Activated CD4-positive, alpha-beta T cell treated with anti-CD3 and anti-CD28 coated beads, Interleukin-10, Interleukin-2, amounts not matched to agents 100 ng/mL and 50 ng/mL, durations not matched to agents 16 hours and 8 hours (primary cell): ENCODE measurements at regions not wholly inside any gene's neighbourhood (a gene's known extent, or its start where the extent isn't known, plus 50 kb on each side); places are given as distances from the start of the nearest gene placed in this dataset.

Experiments
- DNase-seq: peaks from one replicate; pipeline ENCODE4 v3.0.0-alpha.2; 2020

DNA sequence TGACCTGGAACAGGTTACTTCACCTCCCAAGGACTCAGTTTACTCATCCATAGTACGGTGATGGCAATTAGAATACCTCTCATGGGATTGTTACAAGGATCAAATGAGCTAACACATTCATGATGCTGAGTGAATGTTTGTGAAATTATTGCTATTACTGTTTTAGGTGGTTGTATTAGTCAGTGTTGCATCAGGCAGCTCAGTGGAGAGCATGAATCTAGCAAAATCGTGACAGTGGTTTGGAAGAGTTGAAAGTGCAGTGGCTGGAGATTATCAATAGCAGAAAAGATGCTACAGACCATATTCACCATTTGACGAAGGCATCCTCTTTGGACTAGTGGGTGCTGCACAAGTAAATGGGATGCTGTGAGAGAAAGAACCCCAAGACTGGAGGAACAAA lies 50.4 kb upstream of the CTNNBL1 start:
- peak; percentile 89 for DNase-seq

DNA sequence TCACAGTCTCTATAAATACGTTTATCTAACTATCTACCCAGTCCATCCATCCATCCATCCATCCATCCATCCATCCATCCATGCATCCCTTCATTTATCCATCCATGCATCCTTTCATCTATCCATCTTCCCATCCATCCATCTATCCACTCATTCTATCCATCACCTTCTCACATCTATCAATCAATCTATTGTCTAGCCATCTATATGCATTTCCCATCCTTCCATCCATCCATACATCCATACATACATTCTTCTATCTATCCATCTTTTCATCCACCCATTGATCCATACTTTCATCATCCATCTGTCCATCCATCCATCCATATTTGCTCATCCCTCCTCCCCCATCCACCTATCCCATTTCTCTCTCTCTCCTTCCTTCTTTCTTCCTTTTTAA lies 51.6 kb upstream of the CTNNBL1 start:
- DNase-seq = no peak

DNA sequence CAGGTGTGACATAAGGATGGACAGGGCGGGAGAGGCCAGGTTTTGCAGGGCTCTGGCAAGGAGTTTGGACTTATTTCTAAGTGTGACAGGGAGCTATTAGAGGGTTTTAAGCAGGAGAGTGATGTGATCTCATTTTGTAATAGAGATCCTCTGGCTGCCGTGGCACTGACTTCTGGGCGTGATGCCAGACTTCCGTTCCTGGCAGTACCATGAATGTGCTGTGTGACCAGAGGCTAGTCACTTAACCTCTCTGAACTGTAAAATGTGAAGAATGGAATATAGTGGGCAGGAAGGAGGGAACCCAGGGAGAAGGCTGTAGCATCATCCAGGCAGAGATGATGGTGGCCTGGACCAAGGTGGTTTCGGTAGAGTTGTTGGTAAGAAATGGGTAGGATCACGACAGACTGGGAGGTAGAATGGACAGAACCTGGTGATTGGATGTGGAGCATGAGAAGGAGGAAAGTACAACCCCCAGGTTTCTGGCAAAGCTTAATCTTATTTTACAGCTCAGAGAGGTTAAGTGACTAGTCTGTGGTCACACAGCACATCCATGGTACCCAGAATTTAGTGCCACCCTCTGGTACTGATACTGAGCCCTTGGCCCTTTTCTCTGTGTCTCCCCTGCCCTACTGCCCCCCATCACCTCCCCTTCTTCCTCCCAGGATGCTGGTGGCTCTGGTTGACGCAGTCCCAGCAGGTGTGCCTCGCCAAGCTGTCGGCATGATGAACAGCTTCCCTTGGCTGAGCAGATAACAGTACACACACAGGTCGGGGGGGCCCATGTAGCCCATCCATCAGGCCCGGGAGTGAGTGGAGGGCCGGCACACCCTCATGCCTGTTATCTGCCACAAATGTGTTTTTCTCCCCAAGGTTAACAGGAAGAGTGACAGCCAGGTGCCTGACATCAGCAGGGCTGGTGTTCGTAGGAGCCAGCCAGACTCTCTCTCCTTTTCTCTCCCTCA lies 52.9 kb upstream of the CTNNBL1 start:
- DNase-seq = no peak

DNA sequence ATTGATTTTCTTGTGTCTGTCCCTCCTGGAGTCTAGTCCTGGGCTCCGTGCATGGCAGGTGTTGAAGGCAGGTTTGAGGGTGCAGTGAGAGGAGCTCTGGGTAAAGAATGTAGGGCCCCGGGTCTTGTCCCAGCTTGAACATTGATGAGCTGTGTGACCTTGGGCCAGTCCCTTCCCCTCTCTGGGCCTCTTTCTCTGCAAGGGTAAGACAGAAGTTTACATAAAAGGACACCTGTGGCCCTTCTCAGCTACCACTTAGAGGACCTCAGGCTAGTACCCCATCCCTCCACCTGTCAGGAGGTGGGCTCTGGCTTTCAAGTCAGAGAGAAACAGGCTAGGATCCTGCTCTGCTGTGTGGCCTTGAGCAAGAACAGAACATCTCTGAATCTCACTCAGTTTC lies 55.3 kb upstream of the CTNNBL1 start:
- no peak for DNase-seq

- no peak for DNase-seq
These were observed 56.9 kb upstream of the CTNNBL1 start for GRCh38 chr20:37636977-37637376.

GRCh38 chr20:37636212-37636975 lies 57.4 kb upstream of the CTNNBL1 start:
- DNase-seq = no peak

- DNase-seq = no peak
These were observed 62.8 kb upstream of the CTNNBL1 start for GRCh38 chr20:37630993-37631392.

DNA sequence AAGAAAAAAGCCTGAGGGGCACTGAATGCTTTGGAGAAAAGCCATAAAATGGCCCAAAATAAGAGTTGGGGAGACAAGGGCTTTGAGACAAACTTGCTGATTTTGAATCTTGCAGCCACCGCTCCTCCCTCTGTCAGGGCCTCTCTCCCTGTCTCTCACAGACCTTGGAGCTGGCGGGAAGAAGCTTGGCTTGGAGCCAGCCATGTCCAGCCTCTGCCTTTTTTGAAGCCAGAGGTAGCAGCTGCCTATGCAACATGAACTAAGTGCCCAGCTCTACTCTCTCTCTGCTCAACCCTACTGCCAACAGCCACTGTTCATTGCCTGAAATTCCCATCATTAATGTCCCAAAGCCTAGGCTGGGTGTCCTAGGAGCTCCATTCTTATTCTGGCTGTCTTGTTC lies 63.7 kb upstream of the CTNNBL1 start:
- DNase-seq = no peak

DNA sequence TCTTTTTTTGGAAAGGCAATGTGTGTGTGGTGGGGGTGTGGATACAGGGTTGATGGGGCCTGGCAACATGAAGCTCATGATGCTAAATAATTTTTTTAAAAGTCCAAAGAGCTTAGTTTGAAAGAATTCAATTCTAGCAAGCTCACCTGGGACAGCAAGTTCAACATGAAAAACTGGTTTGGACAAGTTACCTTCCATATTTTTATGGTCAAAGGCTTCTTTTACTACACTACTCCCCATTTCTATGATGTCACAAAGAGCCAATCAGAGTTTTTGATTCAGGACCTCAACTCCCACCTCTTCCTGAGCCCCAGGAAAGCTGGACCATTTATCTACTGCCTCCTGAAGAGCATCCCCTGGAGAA lies 66.1 kb upstream of the CTNNBL1 start:
- no peak for DNase-seq

DNA sequence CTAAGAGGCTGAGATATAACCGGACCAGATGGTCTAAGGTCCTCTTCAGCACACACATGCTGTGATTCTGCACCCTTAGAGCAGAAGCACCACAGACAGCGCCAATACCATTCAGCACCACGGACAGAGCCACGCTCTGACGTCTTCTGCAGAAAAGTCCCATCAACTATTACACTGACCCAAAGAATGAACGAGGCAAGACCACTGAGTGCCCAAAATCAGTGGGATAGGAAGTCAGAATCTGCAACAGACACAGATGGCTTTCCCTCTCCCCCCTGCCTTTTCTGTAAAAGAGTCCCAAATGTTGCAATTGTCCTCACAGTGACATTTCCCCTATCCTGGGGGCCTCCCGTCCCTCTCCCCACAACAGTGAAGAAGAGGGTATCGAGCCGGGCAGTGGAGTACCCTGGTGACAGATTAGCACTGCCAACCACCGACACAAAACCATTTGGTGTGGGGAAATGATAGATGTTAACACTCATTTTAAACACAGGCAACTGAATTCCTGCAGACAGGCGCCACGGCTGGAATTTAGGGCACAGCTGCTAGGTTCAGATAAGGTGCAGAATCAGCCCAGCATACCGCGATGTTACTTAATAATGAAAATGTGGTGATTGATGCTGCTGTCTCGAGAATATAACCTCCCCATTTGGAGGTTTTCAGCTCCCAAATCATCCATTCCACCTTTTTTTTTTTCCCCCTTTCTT lies 66.6 kb upstream of the CTNNBL1 start:
- peak; percentile 41 for DNase-seq

GRCh38 chr20:37624963-37625362 lies 68.9 kb upstream of the CTNNBL1 start:
- no peak for DNase-seq

GRCh38 chr20:37622728-37623127 lies 71.1 kb upstream of the CTNNBL1 start:
- no peak for DNase-seq

- DNase-seq = no peak
These were observed 74.3 kb upstream of the CTNNBL1 start for GRCh38 chr20:37619496-37619895.

DNA sequence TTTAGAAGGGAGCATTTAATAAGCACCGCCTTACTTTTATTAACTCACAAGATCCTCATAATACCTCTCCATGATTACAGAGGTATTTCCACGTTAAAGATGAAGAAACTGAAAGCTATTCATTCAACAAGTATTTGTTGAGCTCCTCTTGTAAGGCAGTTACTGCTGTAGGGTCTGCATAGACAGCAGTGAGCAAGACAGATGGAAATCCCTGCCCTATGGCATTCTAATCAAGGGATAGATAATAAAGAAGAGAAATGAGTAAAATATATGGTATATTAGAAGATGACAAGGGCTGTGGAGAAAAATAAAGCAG lies 77.8 kb upstream of the CTNNBL1 start:
- DNase-seq = no peak

DNA sequence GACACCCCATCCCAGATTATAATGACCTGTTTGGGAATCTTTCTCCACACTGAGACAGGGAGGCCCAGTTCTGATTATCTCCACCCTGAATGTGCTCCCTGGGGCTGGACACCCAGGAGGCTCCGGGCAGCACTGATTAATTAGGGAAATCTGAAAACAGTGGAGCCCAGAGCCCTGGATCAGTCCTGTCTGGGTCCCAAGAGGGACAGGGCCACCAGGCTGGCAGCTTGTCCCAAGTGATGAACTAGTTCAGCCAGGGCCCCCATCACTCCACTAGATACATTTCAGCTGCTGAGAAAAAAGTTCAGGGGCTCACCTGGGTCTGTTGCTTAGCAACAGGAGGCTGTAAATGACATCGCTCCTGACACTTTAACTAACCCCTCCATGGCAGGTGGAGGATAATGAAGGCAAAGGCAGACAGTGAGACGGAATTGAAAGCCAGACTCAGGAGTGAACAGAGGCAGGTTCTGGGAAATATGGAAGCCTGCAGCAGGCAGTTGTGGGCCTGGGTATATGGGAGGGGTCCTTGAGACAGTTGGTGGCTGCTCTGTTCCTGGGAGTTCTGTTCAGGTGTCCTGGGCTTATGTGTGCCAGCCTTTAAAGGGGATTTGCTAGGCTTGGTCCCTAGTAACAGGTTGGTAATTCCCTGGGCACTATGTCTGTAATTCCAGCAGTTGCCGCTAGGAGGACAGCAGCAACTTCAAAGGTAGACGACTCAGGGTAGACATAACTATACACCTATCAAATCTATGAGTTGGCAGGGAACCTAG lies 78.3 kb upstream of the CTNNBL1 start:
- peak; percentile 73 for DNase-seq

GRCh38 chr20:37611852-37612251 lies 82.0 kb upstream of the CTNNBL1 start:
- DNase-seq = no peak

DNA sequence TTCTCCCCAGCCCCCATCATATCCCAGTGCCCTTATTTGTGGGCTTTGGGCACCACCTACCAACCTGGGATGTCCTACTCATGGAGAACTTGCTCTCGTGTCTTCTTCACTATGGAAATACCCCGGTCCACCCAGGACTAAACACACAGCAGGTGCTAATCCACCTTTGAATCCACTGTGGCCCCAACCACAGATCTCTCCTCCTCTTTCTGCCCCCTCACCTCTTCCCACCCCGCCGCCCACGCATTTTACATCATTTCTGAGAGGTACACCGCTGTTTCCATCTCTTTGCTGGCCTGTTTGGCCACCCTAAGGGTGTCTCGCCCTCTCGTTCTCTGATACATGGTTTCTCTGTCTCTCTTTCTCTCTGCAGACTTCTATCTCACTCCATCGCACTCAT lies 82.5 kb upstream of the CTNNBL1 start:
- DNase-seq = no peak

- DNase-seq = no peak
These were observed 82.6 kb upstream of the BLCAP start for GRCh38 chr20:37610203-37610798.

- no peak for DNase-seq
These were observed 75.0 kb upstream of the BLCAP start for GRCh38 chr20:37602634-37603033.

DNA sequence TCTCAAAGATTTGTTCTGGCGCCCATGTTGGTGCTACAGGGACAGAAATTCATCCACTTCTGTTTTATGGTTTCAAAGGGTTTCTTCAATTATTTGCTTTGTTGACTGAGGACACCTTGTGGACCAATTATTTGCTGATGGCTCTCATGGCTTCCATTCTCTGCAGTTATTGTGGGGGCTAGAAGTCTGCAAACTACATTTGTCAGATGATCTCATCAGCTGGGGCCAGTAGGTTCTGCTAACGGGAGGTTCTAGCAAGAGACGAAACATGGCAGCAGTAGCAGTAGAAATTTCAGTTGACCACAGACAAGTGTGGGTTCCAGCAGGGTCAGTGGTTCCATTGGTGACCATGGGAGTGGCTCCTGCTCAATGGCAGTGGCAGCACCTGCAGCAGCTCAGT lies 72.8 kb upstream of the BLCAP start:
- DNase-seq = no peak

GRCh38 chr20:37598575-37599342 lies 71.1 kb upstream of the BLCAP start:
- no peak for DNase-seq

DNA sequence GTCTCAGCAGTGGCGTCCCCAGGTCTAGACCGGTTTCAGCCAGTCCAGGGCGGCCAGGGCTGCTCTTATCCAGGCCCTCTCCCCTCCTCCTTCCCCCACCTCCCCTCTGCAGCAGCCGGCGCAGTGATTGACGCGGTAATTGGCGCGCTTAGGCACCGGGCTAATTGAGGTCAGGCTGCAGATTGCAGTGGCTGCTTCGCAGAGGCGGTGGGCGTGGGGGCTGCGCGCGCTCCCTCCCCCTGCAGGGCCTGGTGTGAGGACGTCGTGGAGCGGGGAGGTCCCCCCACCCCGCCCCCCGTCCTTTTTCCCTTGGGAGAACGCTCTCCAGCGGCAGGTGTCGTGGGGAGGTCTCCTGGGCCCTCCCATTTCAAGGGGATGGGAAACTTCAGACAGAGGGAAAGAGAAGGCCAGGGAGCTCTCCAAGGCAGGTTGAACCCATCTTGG lies 70.4 kb upstream of the BLCAP start:
- DNase-seq = no peak
